Caco-2 (cell line): ENCODE measurements at regions not wholly inside any gene's neighbourhood (a gene's known extent, or its start where the extent isn't known, plus 50 kb on each side); places are given as distances from the start of the nearest gene placed in this dataset.

Source experiments
- BruUV-seq: library from RNA; stranded (reverse); fragments of 400-500 nt; replicated peaks from 2 replicates; lab custom pipeline; 2021; lab: Mats Ljungman, UMichigan
- CTCF ChIA-PET: fragments of 300-600 bp; sonication (Branson Sonifier 250); formaldehyde crosslinking; loops from one replicate; lab custom pipeline; 2022; ENCODE audit warnings: antibody characterized with exemption; lab: Charles Lee
- POLR2A ChIA-PET: fragments of 300-600 bp; sonication (Branson Sonifier 250); formaldehyde crosslinking; loops from one replicate; lab custom pipeline; 2022; ENCODE audit warnings: antibody characterized with exemption; lab: Charles Lee
- DNase-seq, 2 experiments: peaks; one replicate each; pipeline versions ENCODE4 v3.0.0 to v3.0.0-alpha.2; 2020 to 2022
- H3K27me3 ChIP-seq: replicated peaks from 2 replicates; pipeline ENCODE4 v1.6.0; 2011; ENCODE audit warnings: low read length; ENCODE audit not compliant: control insufficient read depth, insufficient read depth
- H3K36me3 ChIP-seq: 2 replicates; pipeline ENCODE4 v1.5.1; 2011; ENCODE audit warnings: low read length; ENCODE audit not compliant: control insufficient read depth, insufficient read depth
- H3K4me1 ChIP-seq: fragments of 250-450 bp; sonication (Bioruptor Pico); 2 replicates; pipeline ENCODE4 v1.5.1; 2020; ENCODE audit warnings: mild to moderate bottlenecking
- H3K4me3 ChIP-seq: 2 replicates; pipeline ENCODE4 v1.5.1; 2011; ENCODE audit warnings: low read depth, mild to moderate bottlenecking, control low read depth, low read length
- H3K9me3 ChIP-seq: fragments of 250-450 bp; sonication (Bioruptor Pico); 2 replicates; pipeline ENCODE4 v1.5.1; 2020; ENCODE audit warnings: mild to moderate bottlenecking, moderate library complexity
- H3K27ac Mint-ChIP-seq: one replicate; pipeline ENCODE4 v1.8.0; 2022; ENCODE audit warnings: mixed read lengths; ENCODE audit not compliant: unreplicated experiment
- H3K27me3 Mint-ChIP-seq: one replicate; pipeline ENCODE4 v1.8.0; 2022; ENCODE audit warnings: mixed read lengths; ENCODE audit not compliant: insufficient read depth, unreplicated experiment
- H3K36me3 Mint-ChIP-seq: one replicate; pipeline ENCODE4 v1.8.0; 2022; ENCODE audit warnings: mild to moderate bottlenecking, mixed read lengths; ENCODE audit not compliant: insufficient read depth, unreplicated experiment
- H3K4me1 Mint-ChIP-seq: one replicate; pipeline ENCODE4 v1.8.0; 2022; ENCODE audit warnings: low read depth, mixed read lengths; ENCODE audit not compliant: unreplicated experiment
- H3K4me3 Mint-ChIP-seq: one replicate; pipeline ENCODE4 v1.8.0; 2022; ENCODE audit warnings: mild to moderate bottlenecking, moderate library complexity, mixed read lengths; ENCODE audit not compliant: unreplicated experiment
- H3K9me3 Mint-ChIP-seq: one replicate; pipeline ENCODE4 v1.8.0; 2022; ENCODE audit warnings: mixed read lengths; ENCODE audit not compliant: unreplicated experiment
- CTCF ChIP-seq, 2 experiments: fragments of 200-600 bp in 1 of 2; IDR thresholded peaks; 1 replicate in 1 of 2; 2 replicates in 1 of 2; pipeline versions ENCODE4 v1.5.1 to v1.8.0; 2011 to 2022; ENCODE audit warnings: antibody characterized with exemption in 1 of 2, control low read depth in 1 of 2, inconsistent platforms in 1 of 2, low read depth in 1 of 2, low read length in 1 of 2, mild to moderate bottlenecking in 1 of 2, moderate library complexity in 1 of 2; ENCODE audit not compliant: insufficient read depth in 1 of 2, severe bottlenecking in 1 of 2, unreplicated experiment in 1 of 2
- intact Hi-C: fragments of 100-400 bp; cut with micrococcal nuclease; formaldehyde crosslinking; loops from one replicate; pipeline ENCODE4 v1.10.0; 2022; ENCODE audit not compliant: unreplicated experiment

GRCh38 chr3:13198264-13198879 is 125.1 kb upstream of the IQSEC1 start:
- H3K9me3 ChIP-seq, result no peaks in the 10 kb centered on the region
- ChIA-PET POLR2A (no interaction called here), CTCF (interaction anchor here (1.0 kb wide), 1 partner anchor 106 kb away, joined by 3 read pairs; no protein-coding TSS in a partner anchor)
- Mint-ChIP-seq H3K27me3 (peaks cover 30% of the 10 kb centered on the region), H3K36me3 (no peaks in the 10 kb centered on the region), H3K4me1 (no peaks in the 10 kb centered on the region), H3K4me3 (no peak overlapping the region), H3K27ac (no peak overlapping the region), H3K9me3 (no peaks in the 10 kb centered on the region)
- TF ChIP-seq CTCF (IDR thresholded peaks at IDR 0.05; ENCODE audit: insufficient read depth in 1 of 2, low read depth in 1 of 2, low read length in 1 of 2, severe bottlenecking in 1 of 2, unreplicated experiment in 1 of 2), result no peak
- H3K27me3 ChIP-seq, result no peaks in the 10 kb centered on the region; the same call in 1 of the 2 replicates
- no peak for DNase-seq
- no peaks in the 10 kb centered on the region for H3K4me1 ChIP-seq
- BruUV-seq, result no TSS peak
- no peak overlapping the region for H3K4me3 ChIP-seq
- no peaks in the 10 kb centered on the region for H3K36me3 ChIP-seq
- intact Hi-C loops, result no loop called here

- CTCF ChIA-PET, result no interaction called here
Observed at GRCh38 chr3:13197795-13198194, 124.6 kb upstream of the IQSEC1 start.

GRCh38 chr3:13197281-13197680 is 124.1 kb upstream of the IQSEC1 start:
- Mint-ChIP-seq H3K4me1 (no peaks in the 10 kb centered on the region), H3K36me3 (no peaks in the 10 kb centered on the region), H3K27me3 (peaks cover 27% of the 10 kb centered on the region), H3K27ac (no peak overlapping the region), H3K9me3 (no peaks in the 10 kb centered on the region), H3K4me3 (no peak overlapping the region)
- Histone ChIP-seq H3K9me3 (no peaks in the 10 kb centered on the region), H3K4me1 (no peaks in the 10 kb centered on the region), H3K36me3 (no peaks in the 10 kb centered on the region), H3K4me3 (no peak overlapping the region), H3K27me3 (peaks cover 2% of the 10 kb centered on the region)
- ChIA-PET CTCF (no interaction called here), POLR2A (no interaction called here)
- intact Hi-C loops, result no loop called here
- no peak for DNase-seq
- no TSS peak for BruUV-seq
- no peak for TF ChIP-seq CTCF (IDR thresholded peaks at IDR 0.05; ENCODE audit: insufficient read depth in 1 of 2, low read depth in 1 of 2, low read length in 1 of 2, severe bottlenecking in 1 of 2, unreplicated experiment in 1 of 2)

More at GRCh38 chr3:13197795-13198194, 124.6 kb upstream of the IQSEC1 start:
- Histone ChIP-seq H3K4me1 (no peaks in the 10 kb centered on the region), H3K4me3 (no peak overlapping the region), H3K9me3 (no peaks in the 10 kb centered on the region), H3K36me3 (no peaks in the 10 kb centered on the region), H3K27me3 (peaks cover 2% of the 10 kb centered on the region)
- no peak overlapping the region for H3K27ac Mint-ChIP-seq
- no peak for TF ChIP-seq CTCF (IDR thresholded peaks at IDR 0.05; ENCODE audit: insufficient read depth in 1 of 2, low read depth in 1 of 2, low read length in 1 of 2, severe bottlenecking in 1 of 2, unreplicated experiment in 1 of 2)
- H3K36me3 Mint-ChIP-seq, result no peaks in the 10 kb centered on the region
- POLR2A ChIA-PET, result no interaction called here
- no peaks in the 10 kb centered on the region for H3K4me1 Mint-ChIP-seq
- H3K9me3 Mint-ChIP-seq, result no peaks in the 10 kb centered on the region
- no peak overlapping the region for H3K4me3 Mint-ChIP-seq
- intact Hi-C loops, result no loop called here
- no peak for DNase-seq
- H3K27me3 Mint-ChIP-seq, result peaks cover 27% of the 10 kb centered on the region
- no TSS peak for BruUV-seq
